ENCODE measurements at regions not wholly inside any gene's neighbourhood (a gene's known extent, or its start where the extent isn't known, plus 50 kb on each side); places are given as distances from the start of the nearest gene placed in this dataset.

DNA sequence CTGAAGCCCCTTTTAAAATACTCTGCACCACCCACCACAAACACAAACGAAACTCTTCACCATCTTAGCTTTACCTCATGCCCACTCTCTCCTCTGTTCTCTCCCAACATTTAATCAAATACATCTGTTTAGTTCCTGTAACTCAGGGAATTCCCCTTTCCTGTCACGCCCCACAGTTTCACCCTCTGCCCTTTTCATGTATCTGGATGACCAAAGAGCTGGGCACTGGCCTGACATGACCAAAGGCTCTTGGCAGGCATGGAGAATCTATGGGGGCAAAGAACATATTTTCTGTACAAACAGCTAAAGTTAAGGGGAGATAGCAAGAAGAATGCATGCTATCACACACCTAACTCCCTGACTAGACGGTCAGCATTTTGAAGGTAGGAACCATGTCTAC is 270.0 kb downstream of the TBL1XR1 start (continued):
- TF ChIP-seq, protein P1, sequence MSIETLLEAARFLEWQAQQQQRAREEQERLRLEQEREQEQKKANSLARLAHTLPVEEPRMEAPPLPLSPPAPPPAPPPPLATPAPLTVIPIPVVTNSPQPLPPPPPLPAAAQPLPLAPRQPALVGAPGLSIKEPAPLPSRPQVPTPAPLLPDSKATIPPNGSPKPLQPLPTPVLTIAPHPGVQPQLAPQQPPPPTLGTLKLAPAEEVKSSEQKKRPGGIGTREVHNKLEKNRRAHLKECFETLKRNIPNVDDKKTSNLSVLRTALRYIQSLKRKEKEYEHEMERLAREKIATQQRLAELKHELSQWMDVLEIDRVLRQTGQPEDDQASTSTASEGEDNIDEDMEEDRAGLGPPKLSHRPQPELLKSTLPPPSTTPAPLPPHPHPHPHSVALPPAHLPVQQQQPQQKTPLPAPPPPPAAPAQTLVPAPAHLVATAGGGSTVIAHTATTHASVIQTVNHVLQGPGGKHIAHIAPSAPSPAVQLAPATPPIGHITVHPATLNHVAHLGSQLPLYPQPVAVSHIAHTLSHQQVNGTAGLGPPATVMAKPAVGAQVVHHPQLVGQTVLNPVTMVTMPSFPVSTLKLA (conservative IDR thresholded peaks at IDR 0.05), result no peak
- TF ChIP-seq RBM15 (IDR thresholded peaks at IDR 0.05; ENCODE audit: insufficient read depth, low read length) (no peak), RNF2 (IDR thresholded peaks at IDR 0.05) (no peak), ZNF41 (CRISPR knock-in tag; conservative IDR thresholded peaks at IDR 0.05) (no peak), ZNF717 (CRISPR knock-in tag; IDR thresholded peaks at IDR 0.05) (no peak), HIVEP1 (CRISPR knock-in tag; IDR thresholded peaks at IDR 0.05) (no peak), SIN3B (IDR thresholded peaks at IDR 0.05; ENCODE audit: low read depth) (no peak)
- TF ChIP-seq, protein P2, sequence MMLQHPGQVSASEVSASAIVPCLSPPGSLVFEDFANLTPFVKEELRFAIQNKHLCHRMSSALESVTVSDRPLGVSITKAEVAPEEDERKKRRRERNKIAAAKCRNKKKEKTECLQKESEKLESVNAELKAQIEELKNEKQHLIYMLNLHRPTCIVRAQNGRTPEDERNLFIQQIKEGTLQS (IDR thresholded peaks at IDR 0.05), result no peak
- TF ChIP-seq, protein P2 (CRISPR knock-in tag; conservative IDR thresholded peaks at IDR 0.05), result no peak
- TF ChIP-seq, protein P3, sequence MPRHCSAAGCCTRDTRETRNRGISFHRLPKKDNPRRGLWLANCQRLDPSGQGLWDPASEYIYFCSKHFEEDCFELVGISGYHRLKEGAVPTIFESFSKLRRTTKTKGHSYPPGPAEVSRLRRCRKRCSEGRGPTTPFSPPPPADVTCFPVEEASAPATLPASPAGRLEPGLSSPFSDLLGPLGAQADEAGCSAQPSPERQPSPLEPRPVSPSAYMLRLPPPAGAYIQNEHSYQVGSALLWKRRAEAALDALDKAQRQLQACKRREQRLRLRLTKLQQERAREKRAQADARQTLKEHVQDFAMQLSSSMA (CRISPR knock-in tag; IDR thresholded peaks at IDR 0.05), result no peak

DNA sequence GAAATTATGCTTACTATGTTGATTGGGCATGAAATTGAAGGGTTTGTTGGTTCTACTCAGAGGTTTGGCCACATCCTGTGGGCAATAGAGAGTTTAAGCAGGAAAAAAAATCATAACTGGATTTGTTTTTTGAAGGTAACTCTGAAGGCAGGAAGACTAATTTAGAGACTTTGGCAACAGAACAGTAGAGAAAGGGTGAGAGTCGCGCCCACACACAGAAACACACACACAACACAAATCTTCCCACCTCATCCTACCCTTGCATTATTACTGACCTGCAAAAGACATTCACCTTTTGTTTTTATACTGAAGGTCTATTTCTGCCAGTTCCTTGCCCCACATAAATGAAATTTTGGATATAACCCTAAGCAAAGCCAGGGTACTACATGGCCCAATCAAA is 270.6 kb downstream of the TBL1XR1 start:
- Histone ChIP-seq H3K4me1 (replicated peaks in 1 of 2; ENCODE audit: control insufficient read depth in 2 of 2, insufficient read depth in 2 of 2, low read length in 2 of 2) (no peaks in the 10 kb centered on the region), H3K36me3 (ENCODE audit: control insufficient read depth, insufficient read depth, low read length) (no peaks in the 10 kb centered on the region), H3K4me2 (ENCODE audit: insufficient read depth, low read length) (no peak overlapping the region), H3K9me3 (replicated peaks; ENCODE audit: control insufficient read depth, insufficient read depth, low read depth, low read length) (no peaks in the 10 kb centered on the region; the same call in 1 of the 2 replicates), H2AFZ (ENCODE audit: low read depth, low read length) (no peak overlapping the region), H3K9me1 (ENCODE audit: control insufficient read depth, insufficient read depth, low read length) (no peaks in the 10 kb centered on the region), H3K27ac (ENCODE audit: extremely low read depth, low read depth, low read length) (no peak overlapping the region), H3K9ac (ENCODE audit: insufficient read depth in 1 of 2, low read depth in 2 of 2, low read length in 2 of 2) (no peak overlapping the region), H3K27me3 (ENCODE audit: control insufficient read depth in 2 of 2, insufficient read depth in 2 of 2, low read length in 2 of 2) (no peaks in the 10 kb centered on the region; a peak in 1 of 5 replicates), H4K20me1 (replicated peaks; ENCODE audit: control insufficient read depth, insufficient read depth, low read length) (no peaks in the 10 kb centered on the region), H3K4me3 (no peak overlapping the region), H3K79me2 (ENCODE audit: control insufficient read depth, insufficient read depth, low read length) (no peaks in the 10 kb centered on the region)
- in situ Hi-C loops (cut with MboI), result no loop called here
- ChIA-PET CTCF (ENCODE audit: low intra/inter-chr PET ratio) (no interaction called here), POLR2A (no interaction called here)
- DNase-seq (ENCODE audit: extremely low read depth in 1 of 4, low spot score in 3 of 4), result no peak
- ATAC-seq, result no peak
- 18% methylated on average over 2 of the region's 2 CpGs for WGBS (ENCODE audit: insufficient coverage, low coverage, missing lambda C conversion rate)
- no TSS peak for BruUV-seq (replicated peaks)
- FAIRE-seq, result no peak
- intact Hi-C loops (cut with micrococcal nuclease), result no loop called here
- no peak for TF ChIP-seq RCOR1 (IDR thresholded peaks at IDR 0.05; ENCODE audit: borderline replicate concordance in 1 of 2, low read depth in 2 of 2, low read length in 2 of 2)
- no peak for TF ChIP-seq SIN3B (IDR thresholded peaks at IDR 0.05; ENCODE audit: low read depth)
- TF ChIP-seq MBD2 (IDR thresholded peaks at IDR 0.05; ENCODE audit: borderline replicate concordance, low read depth), result no peak
- TF ChIP-seq CHD4 (IDR thresholded peaks at IDR 0.05; ENCODE audit: insufficient read depth, insufficient replicate concordance, low read depth, low read length, poor library complexity, severe bottlenecking), result no peak
- no peak for TF ChIP-seq YBX1 (IDR thresholded peaks at IDR 0.05)
- no peak for TF ChIP-seq TRIM28 (IDR thresholded peaks at IDR 0.05)
- TF ChIP-seq NR2C1 (IDR thresholded peaks at IDR 0.05), result no peak
- TF ChIP-seq NR2C1 (tag; IDR thresholded peaks at IDR 0.05), result no peak
- no peak for TF ChIP-seq NCOA2 (IDR thresholded peaks at IDR 0.05; ENCODE audit: partially characterized antibody in 2 of 2)
- no peak for TF ChIP-seq ZNF707 (CRISPR knock-in tag; conservative IDR thresholded peaks at IDR 0.05)
- no peak for TF ChIP-seq PHTF2 (CRISPR knock-in tag; IDR thresholded peaks at IDR 0.05)
- TF ChIP-seq ARID2 (IDR thresholded peaks at IDR 0.05), result no peak
- TF ChIP-seq MAZ (CRISPR knock-in tag; conservative IDR thresholded peaks at IDR 0.05 in 1 of 2, IDR thresholded peaks at IDR 0.05 in 1 of 2), result no peak

Measured in K562 (cell line).